Esophagus muscularis mucosa (tissue), 4 donors: ENCODE measurements at regions not wholly inside any gene's neighbourhood (a gene's known extent, or its start where the extent isn't known, plus 50 kb on each side); places are given as distances from the start of the nearest gene placed in this dataset.

Experiments
- EP300 ChIP-seq: sonication (generic); formaldehyde crosslinking; IDR thresholded peaks from one replicate; pipeline ENCODE4 v1.6.1; 2017; ENCODE audit warnings: antibody characterized with exemption
- POLR2A ChIP-seq: fragments of 450-650 bp; IDR thresholded peaks from one replicate; pipeline ENCODE4 v1.6.1; 2017; ENCODE audit warnings: antibody characterized with exemption, moderate library complexity, mild to moderate bottlenecking, low read depth
- TF ChIP-seq, protein P1 (sequence below), 3 experiments: fragments of 200-600 bp in 2 of 3; fragments of 450-650 bp in 1 of 3; sonication (generic) in 2 of 3; IDR thresholded peaks; one replicate each; pipeline ENCODE4 v1.5.1; 2017 to 2019; ENCODE audit warnings: antibody characterized with exemption in 3 of 3, mild to moderate bottlenecking in 2 of 3, moderate library complexity in 1 of 3

DNA sequence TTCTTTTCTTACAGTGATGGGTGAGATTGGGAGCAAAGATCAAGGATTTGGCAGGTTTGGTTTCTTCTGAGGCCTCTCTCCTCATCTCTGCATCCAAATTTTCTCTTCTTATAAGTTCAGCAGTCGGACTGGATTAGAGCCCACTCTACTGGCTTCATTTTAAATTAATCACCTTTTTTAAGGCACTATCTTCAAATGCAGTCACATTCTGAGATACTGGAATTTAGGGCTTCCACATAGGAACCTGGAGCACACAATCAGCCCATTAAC, 56.5 kb upstream of the PLSCR4 start:
- TF ChIP-seq POLR2A (no peak), EP300 (no peak)
- TF ChIP-seq, protein P1, sequence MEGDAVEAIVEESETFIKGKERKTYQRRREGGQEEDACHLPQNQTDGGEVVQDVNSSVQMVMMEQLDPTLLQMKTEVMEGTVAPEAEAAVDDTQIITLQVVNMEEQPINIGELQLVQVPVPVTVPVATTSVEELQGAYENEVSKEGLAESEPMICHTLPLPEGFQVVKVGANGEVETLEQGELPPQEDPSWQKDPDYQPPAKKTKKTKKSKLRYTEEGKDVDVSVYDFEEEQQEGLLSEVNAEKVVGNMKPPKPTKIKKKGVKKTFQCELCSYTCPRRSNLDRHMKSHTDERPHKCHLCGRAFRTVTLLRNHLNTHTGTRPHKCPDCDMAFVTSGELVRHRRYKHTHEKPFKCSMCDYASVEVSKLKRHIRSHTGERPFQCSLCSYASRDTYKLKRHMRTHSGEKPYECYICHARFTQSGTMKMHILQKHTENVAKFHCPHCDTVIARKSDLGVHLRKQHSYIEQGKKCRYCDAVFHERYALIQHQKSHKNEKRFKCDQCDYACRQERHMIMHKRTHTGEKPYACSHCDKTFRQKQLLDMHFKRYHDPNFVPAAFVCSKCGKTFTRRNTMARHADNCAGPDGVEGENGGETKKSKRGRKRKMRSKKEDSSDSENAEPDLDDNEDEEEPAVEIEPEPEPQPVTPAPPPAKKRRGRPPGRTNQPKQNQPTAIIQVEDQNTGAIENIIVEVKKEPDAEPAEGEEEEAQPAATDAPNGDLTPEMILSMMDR (IDR thresholded peaks at IDR 0.05) = no peak
